EL (cell line): ENCODE measurements at regions not wholly inside any gene's neighbourhood (a gene's known extent, or its start where the extent isn't known, plus 50 kb on each side); places are given as distances from the start of the nearest gene placed in this dataset.
"Not testable (repeated sequence)": the region's sequence is repeated elsewhere in the genome, so short reads cannot be mapped to it uniquely, and the experiment has no call there.

Source experiments
- DNase-seq: peaks from one replicate; pipeline ENCODE4 v3.0.0-alpha.2; 2016

DNA sequence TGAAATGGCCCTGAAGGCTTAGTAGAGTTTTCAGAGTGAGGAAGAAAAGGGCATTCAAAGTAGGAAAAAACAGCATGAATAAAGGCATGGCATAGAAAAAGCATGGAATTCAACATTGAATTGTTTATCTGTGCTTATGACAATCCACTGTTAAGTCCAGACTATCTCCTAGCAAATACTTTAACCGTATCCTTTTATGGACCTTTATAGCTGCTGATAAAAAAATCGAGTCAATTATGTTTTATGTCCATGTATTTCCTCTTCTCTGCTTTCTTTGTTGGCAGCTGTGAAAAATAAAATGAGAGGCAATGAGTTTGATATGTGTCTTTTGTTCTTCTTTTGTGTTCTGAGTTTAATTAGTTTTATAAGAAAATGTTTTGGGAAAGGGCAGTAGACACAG, 70.4 kb downstream of the TDRD15 start:
- DNase-seq = no peak

DNA sequence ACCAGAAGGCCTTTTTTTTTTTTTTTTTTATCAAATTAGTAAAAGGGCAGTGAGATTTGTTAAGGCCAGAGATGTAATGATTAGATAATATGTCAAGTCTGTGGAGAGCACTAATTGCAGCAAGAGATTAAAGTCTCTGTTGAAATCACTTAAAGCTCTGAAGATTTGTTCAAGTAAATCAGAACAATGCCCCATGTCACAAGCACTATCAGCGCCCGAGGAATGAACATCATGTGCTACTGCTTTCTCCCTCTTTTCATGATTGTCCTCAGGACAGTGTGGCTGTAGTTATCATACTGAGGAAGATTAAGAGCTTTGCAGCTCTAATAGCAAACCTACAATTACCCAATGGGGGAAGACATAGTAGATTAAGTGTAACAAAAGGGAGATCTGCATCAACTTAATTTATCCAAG, 71.1 kb downstream of the TDRD15 start:
- no peak for DNase-seq

GRCh38 chr2:21195326-21195725, 71.6 kb downstream of the TDRD15 start:
- no peak for DNase-seq

GRCh38 chr2:21198637-21199036, 74.9 kb downstream of the TDRD15 start:
- no peak for DNase-seq

DNA sequence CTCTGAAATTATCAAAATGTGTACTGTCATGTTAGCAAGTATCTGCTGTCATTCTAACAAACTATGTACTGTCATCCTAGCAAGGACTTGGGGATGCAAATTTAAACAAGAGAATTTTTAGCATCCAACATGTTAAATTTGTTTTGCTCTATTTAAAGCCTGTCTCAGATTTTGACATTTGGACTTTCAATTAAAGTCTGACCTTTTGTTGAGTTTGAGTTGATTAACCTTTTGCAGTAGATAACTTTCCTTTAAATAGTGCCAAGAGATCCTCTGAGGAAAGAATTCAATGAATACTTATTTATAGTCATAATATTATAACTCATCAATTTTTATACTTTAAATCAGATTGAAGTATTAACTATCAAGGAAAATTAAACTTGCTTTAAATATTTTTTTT, 80.2 kb downstream of the TDRD15 start:
- DNase-seq = no peak

DNA sequence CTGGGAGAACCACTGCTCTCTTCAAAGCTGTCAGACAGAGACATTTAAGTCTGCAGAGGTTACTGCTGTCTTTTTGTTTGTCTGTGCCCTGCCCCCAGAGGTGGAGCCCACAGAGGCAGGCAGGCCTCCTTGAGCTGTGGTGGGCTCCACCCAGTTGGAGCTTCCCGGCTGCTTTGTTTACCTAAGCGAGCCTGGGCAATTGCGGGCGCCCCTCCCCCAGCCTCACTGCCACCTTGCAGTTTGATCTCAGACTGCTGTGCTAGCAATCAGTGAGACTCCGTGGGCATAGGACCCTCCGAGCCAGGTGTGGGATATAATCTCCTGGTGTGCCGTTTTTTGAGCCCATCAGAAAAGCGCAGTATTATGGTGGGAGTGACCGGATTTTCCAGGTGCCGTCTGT, 90.3 kb downstream of the TDRD15 start:
- DNase-seq = not testable (repeated sequence)

DNA sequence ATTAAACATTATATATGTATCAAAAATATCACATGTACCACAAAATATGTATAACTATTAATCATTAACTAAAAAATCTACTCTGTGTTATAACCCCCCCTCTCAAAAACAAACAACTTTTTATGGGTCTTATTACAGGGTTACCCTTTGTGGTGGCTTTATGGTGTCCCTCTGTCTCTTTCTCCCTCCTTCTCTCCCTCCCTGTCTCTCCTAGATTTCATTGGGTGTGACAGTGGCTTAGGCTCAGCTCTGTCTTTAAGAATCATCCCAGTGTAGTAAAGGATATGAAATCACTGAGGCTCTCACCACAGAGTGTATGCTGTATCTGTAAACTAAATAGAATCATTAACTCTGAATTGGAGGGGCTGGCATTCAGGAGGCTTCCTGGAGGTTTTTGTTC, 93.7 kb downstream of the TDRD15 start:
- DNase-seq = no peak

DNA sequence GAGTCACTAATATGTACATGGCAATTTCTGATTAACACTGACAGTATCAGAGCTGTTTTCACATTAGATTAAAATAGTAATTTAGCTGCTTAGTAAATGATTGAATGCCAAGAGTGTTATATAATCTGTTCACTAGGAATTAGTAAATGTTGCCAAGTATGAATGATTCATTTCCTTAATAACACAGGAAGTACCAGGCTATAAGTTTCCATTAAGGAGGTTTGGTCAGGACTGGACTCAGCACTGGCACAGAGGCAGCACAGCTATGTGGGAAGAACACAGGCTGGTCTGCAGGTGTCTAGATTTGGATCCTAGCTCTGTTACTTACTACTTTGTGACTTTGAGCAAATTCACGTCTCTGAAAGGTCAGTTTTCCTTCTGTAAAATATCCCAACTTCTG, 97.2 kb downstream of the TDRD15 start:
- peak; percentile 1 for DNase-seq

DNA sequence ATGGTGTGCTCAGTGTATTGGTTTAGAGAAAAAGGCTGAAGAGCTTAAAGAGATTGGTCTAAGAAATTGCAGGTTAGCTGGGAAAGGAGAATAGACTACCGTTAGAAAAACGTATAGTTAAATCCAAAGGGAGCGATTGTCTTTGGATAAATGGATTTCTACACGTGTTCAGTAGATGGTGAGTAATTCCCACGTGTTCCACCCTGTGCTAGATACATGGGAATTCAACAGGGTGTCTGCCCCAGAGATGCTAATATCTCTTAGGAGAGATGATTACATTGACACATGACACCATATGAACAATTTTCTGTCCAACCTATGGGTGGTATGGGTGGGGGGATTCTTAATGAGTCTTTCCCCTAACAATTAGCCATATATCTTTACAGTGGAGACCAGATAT, 99.8 kb downstream of the TDRD15 start:
- DNase-seq = no peak

- DNase-seq = no peak
Observed at GRCh38 chr2:21228041-21228895, 104.5 kb downstream of the TDRD15 start.

DNA sequence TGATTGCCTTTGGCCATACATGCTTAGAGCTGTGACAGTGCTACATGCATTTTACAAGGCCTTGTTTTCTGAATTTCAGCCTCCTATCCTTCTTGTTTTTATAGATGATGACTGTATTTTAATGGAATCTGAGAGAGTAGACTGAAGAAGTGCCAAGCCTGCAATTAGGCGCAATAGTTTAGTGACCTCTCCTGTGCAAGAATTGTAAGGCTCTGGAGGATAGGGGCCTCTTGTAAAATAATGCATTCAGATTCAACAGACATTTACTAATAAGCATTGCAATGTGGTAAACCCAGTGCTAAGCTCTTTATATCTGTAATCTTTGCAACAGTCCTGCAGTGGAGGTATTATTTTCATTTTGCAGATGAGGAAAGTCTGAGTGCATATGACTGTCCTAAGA, 105.5 kb downstream of the TDRD15 start:
- no peak for DNase-seq

- DNase-seq = no peak
Observed at GRCh38 chr2:21230140-21230539, 106.4 kb downstream of the TDRD15 start.

- DNase-seq = no peak
Observed at GRCh38 chr2:21231985-21232384, 108.2 kb downstream of the TDRD15 start.

DNA sequence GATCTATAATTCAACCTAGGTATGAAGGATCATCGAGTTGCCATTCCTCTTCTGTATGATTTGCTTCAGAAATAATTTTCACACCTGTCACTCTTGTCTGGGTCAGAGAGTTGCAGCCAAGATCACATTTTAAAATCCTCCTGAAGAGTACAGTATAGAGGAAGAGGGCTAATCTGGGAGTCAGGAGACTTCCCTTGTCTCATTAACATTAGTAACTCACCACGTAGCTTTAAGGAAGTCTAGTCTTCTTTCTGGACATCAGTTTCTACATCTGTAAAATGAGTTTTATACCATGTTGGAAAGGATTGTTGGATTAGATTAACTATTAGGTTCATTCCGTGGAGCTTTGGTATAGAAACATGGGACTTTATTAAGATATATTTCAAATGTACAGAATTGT, 109.4 kb downstream of the TDRD15 start:
- DNase-seq = no peak

- DNase-seq = no peak
Observed at GRCh38 chr2:21234001-21234400, 110.2 kb downstream of the TDRD15 start.

DNA sequence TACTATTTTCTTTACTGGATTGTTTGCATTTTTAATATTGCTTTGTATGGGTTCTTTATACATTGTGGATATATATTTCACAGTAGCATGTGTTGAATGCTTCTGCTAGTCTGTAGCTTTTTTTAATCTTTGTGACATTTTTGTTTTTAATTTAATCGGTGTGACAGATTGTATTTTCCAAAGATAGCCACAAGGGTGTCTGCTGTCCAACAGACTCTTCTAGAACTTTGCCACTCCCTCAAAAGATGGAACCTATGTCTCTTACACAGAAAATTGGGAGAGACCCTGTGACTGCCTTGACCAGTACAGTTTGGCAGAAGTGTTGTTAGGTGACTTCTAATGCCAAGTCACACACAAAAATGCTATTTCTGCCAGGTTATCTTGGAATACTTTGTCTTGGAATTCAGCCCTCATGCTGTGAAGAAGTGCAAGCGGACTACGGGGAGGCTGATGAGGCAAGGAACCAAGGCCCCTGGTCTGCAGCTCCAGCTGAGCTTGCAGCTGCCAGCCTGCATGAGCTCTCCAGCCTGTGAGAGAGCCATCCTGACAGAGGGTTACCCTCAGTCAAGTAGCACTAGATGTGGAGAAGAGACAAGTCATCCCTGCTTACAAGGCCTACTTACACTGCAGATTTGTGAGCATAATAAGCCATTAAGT, 110.8 kb downstream of the TDRD15 start:
- no peak for DNase-seq

DNA sequence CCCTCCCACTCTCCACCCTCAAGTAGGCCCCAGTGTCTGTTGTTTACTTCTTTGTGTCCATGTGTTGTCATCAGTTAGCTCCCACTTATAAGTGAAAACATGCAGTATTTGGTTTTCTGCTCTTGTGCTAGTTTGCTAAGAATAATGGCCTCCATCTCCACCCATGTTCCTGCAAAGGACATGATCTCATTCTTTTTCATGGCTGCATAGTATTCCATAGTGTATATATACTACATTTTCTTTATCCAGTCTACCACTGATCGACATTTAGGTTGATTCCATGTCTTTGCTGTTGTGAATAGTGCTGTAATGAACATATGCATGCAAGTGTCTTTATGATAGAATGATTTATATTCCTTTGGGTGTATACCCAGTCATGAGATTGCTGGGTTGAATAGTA, 116.0 kb downstream of the TDRD15 start:
- not testable (repeated sequence) for DNase-seq

DNA sequence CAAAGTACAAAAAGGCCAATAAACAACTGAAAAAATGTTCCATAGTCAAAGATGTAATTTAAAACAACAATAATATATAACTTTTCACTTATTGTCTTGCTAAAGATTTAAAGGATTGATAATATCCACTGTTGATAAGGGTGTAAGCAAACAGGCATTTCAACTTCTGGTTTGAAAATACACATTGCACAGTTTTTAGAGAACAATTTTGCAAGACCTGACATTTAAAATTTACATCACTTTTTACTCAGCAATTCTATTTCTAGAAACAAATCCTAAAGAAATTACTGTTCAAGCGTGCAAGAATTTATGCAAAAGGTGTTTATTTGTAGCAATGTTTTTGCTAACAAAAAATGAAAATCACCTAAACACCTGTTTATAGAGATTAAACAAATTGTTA, 120.4 kb downstream of the TDRD15 start:
- DNase-seq = no peak

- DNase-seq = no peak
Observed at GRCh38 chr2:21245565-21245964, 121.8 kb downstream of the TDRD15 start.

GRCh38 chr2:21249367-21249766, 125.6 kb downstream of the TDRD15 start:
- no peak for DNase-seq

- no peak for DNase-seq
Observed at GRCh38 chr2:21250673-21251072, 126.9 kb downstream of the TDRD15 start.

GRCh38 chr2:21251216-21251980, 127.6 kb downstream of the TDRD15 start:
- no peak for DNase-seq

- no peak for DNase-seq
Observed at GRCh38 chr2:21253311-21254027, 129.7 kb downstream of the TDRD15 start.
